Naive thymus-derived CD8-positive, alpha-beta T cell (primary cell): ENCODE measurements at regions not wholly inside any gene's neighbourhood (a gene's known extent, or its start where the extent isn't known, plus 50 kb on each side); places are given as distances from the start of the nearest gene placed in this dataset.
"Not testable (repeated sequence)": the region's sequence is repeated elsewhere in the genome, so short reads cannot be mapped to it uniquely, and the experiment has no call there.

Experiments
- ATAC-seq, 2 donors: fragments of 150-1000 bp; cut with Tn5 transposase in 1 of 2; sonication (Bioruptor Pico), chemical (Tn5 transposase) in 1 of 2; 1 replicate in 1 of 2; 2 replicates in 1 of 2; pipeline ENCODE4 v1.10.0; 2021; ENCODE audit warnings: mild to moderate bottlenecking in 2 of 2, moderate library complexity in 2 of 2
- POLR2A ChIA-PET: fragments of 350-600 bp; sonication (Branson Sonifier 250); formaldehyde crosslinking; loops from one replicate; lab custom pipeline; 2021; ENCODE audit warnings: antibody characterized with exemption; lab: Charles Lee
- DNase-seq, 10 donors: peaks; one replicate each; pipeline versions ENCODE4 v3.0.0 to v3.0.0-alpha.2; 2020 to 2022
- H3K27ac Mint-ChIP-seq, 10 donors: one replicate each; pipeline ENCODE4 v1.8.0; 2020 to 2022; ENCODE audit warnings: mild to moderate bottlenecking in 10 of 10, mixed read lengths in 10 of 10, moderate library complexity in 4 of 10, inconsistent platforms in 1 of 10
- H3K27me3 Mint-ChIP-seq, 5 donors: one replicate each; pipeline ENCODE4 v1.8.0; 2021 to 2022; ENCODE audit warnings: mixed read lengths in 5 of 5
- H3K36me3 Mint-ChIP-seq, 3 donors: one replicate each; pipeline ENCODE4 v1.8.0; 2020 to 2022; ENCODE audit warnings: mixed read lengths in 3 of 3, mild to moderate bottlenecking in 2 of 3, inconsistent platforms in 1 of 3
- H3K4me1 Mint-ChIP-seq, 4 donors: one replicate each; pipeline ENCODE4 v1.8.0; 2021 to 2022; ENCODE audit warnings: mixed read lengths in 4 of 4
- H3K4me3 Mint-ChIP-seq, 10 donors: one replicate each; pipeline ENCODE4 v1.8.0; 2020 to 2022; ENCODE audit warnings: mild to moderate bottlenecking in 10 of 10, mixed read lengths in 10 of 10, moderate library complexity in 6 of 10, inconsistent platforms in 1 of 10
- H3K9me3 Mint-ChIP-seq, 9 donors: one replicate each; pipeline ENCODE4 v1.8.0; 2020 to 2022; ENCODE audit warnings: mixed read lengths in 9 of 9, mild to moderate bottlenecking in 3 of 9, inconsistent platforms in 1 of 9, moderate library complexity in 1 of 9

DNA sequence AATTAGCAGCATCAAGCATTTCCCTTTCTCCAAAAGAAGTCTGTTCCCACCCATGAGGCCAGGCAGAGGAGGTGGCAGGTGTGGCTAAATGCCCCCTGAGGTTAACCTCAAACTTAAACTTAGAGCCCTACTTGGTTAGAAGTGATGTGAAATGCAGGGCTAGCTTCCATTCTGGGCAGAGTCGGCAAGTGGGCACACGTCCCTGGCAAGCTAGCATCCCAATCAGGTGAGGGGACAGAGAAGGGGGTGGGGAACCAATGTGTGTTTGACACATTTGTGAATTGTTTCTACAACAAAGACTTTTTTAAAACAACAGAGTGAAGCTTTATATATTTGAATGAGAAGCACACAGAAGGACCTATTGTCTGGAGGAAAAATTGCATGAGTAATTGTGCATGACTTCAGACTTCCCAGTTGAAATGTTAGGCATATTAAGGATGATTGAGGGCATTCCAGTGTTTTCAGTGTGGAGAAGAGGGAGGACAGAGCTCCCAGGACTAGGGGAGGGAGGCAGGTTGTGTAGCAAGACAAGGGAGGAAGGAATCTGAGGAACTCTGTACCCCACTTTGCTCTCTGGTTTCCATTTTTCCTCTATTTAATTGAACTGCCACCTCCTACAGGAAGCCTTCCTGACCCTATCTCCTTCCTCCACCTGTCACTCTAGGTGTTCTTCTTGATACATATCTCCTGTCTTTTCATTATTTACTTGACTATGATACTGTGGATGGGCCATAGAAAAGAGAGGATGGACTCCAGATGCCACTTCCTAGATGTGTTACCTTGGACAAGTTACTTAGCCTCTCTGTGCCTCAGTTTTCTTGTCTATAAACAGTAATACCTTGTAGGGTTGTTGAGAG, 83.3 kb upstream of the PICALM start:
- H3K9me3 Mint-ChIP-seq, result no peaks in the 10 kb centered on the region
- DNase-seq, result no peak
- H3K4me3 Mint-ChIP-seq, result peak overlapping the region in 6 of 10 donors; percentile 3 to 26 (median 17)
- H3K36me3 Mint-ChIP-seq, result no peaks in the 10 kb centered on the region
- H3K27me3 Mint-ChIP-seq, result peaks cover 0 to 3% (median 0%) of the 10 kb centered on the region in 5 donors
- POLR2A ChIA-PET, result interaction anchor here (0.6 kb wide), 1 partner anchor 929 kb away, joined by 3 read pairs; no protein-coding TSS in a partner anchor
- H3K4me1 Mint-ChIP-seq, result peaks cover 14 to 25% (median 19%) of the 10 kb centered on the region in 4 donors
- ATAC-seq, result peak in 1 of 2 donors; percentile 38
- H3K27ac Mint-ChIP-seq, result peak overlapping the region in 8 of 10 donors; percentile 1 to 63 (median 50)

DNA sequence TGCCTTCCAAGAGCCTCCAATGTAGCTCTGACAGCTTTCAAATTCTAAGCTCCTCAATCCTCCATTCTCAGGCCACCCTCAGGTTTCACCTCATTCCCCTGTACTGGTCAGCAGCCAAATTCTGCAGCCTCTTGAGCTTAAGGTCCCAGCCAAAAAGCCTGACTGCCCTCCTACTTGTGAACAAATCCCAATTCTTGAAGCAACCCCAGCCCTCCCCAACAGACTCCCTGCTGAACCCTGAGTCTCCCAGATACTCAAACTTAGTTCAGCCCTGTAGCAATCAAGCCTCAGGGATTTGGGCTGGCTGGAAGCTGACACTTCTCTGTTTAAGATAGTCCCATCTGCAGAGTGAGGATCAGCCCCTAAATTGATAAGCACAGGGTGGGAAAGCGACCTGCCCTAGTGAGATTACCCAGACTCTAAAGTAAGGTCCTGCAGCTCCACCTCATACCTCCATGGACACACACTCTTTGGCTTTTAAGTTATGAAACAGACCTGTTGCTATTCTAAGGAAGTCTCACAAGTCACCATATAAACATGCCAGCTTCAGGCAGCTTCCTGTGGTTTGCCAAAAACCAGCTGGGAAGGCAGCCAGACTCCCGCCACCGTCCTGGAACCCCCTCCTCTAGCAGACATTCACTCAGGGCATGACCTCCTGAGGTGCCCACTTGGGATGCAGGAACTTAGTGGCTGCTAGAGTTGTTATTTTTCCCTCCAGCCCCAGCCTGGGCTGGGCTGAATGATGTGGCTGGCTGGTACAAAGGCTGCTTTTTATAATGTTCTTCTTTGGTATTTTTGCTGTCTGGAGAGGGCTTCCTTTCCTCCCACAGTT, 82.5 kb upstream of the PICALM start:
- Mint-ChIP-seq H3K27ac (peak overlapping the region in 8 of 10 donors; percentile 1 to 63 (median 50)), H3K4me1 (peaks cover 14 to 27% (median 22%) of the 10 kb centered on the region in 4 donors), H3K9me3 (no peaks in the 10 kb centered on the region), H3K4me3 (peak overlapping the region in 5 of 10 donors; percentile 3 to 26 (median 19)), H3K36me3 (no peaks in the 10 kb centered on the region), H3K27me3 (peaks cover 0 to 6% (median 0%) of the 10 kb centered on the region in 5 donors)
- ATAC-seq (peak; percentile 27 to 37), DNase-seq (no peak)
- POLR2A ChIA-PET, result interaction anchor here (0.6 kb wide), 1 partner anchor 930 kb away, joined by 3 read pairs; no protein-coding TSS in a partner anchor

DNA sequence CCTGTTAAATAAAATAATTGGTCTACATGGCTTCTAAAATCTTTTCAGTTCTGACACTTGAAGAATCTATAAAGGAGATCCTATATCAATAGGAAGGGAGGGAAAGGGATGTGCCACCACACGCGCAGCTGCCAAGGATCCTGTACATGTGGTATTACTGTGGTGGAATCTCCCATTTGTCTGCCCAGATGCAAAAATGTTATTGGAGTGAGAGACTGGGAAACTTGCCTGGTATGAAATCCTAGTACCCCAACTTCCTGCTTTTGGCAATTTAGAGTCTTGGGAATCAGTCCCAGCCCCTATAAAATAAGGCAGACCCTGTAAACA, 81.9 kb upstream of the PICALM start:
- no peaks in the 10 kb centered on the region for H3K36me3 Mint-ChIP-seq
- peaks cover 0 to 6% (median 0%) of the 10 kb centered on the region in 5 donors for H3K27me3 Mint-ChIP-seq
- H3K4me1 Mint-ChIP-seq, result peaks cover 14 to 27% (median 22%) of the 10 kb centered on the region in 4 donors
- no peaks in the 10 kb centered on the region for H3K9me3 Mint-ChIP-seq
- no peak overlapping the region for H3K4me3 Mint-ChIP-seq
- POLR2A ChIA-PET, result no interaction called here
- no peak for DNase-seq
- H3K27ac Mint-ChIP-seq, result peak overlapping the region in 1 of 10 donors; percentile 28
- no peak for ATAC-seq

DNA sequence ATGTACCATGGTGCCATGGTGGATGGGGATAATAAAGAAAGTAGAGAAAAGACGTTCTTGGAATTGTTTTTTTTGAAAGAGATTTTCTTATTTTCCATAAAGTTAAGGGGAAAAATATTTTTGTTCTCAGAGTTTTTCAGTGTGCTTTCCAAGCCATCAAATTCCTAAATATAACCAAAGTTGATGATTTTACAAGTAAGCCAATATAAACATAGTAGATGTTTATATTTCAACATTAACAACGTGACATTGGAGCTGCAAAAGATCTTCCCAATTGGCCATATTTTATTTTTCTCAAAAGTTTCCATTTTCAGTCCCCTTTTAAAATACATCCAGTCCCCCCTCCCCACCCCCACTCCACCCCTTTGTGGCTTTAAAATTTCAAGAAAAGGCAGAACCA, 80.9 kb upstream of the PICALM start:
- Mint-ChIP-seq H3K4me3 (no peak overlapping the region), H3K4me1 (peaks cover 14 to 35% (median 22%) of the 10 kb centered on the region in 4 donors), H3K9me3 (no peaks in the 10 kb centered on the region), H3K27ac (no peak overlapping the region), H3K36me3 (no peaks in the 10 kb centered on the region), H3K27me3 (peaks cover 0 to 6% (median 0%) of the 10 kb centered on the region in 5 donors)
- ATAC-seq, result no peak
- POLR2A ChIA-PET, result no interaction called here
- no peak for DNase-seq

DNA sequence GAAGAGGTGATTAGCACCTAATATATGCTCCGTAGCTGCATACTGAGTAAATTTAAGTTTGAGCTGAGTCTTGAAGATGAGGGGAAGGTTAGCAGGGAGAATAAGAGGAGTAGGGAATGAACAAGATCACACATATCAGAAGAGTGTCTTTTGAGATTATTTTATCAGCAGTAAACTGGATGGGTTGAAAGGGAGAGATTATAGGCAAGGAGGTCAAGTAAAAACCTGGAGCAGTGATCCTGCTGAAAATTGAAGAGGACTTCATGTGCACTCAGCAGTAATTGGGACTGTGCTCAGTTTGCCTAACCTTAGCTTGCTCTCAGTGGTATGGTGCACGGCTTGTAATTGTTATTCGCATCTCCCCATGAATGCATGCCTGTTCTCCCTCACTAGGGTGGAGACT, 79.5 kb upstream of the PICALM start:
- DNase-seq (no peak), ATAC-seq (no peak)
- no peak overlapping the region for H3K4me3 Mint-ChIP-seq
- POLR2A ChIA-PET, result interaction anchor here (0.5 to 0.7 kb wide), 2 partner anchors 17 to 252 kb away, joined by 3 to 6 read pairs; no protein-coding TSS in a partner anchor
- H3K27ac Mint-ChIP-seq, result no peak overlapping the region
- peaks cover 0 to 6% (median 0%) of the 10 kb centered on the region in 5 donors for H3K27me3 Mint-ChIP-seq
- H3K9me3 Mint-ChIP-seq, result no peaks in the 10 kb centered on the region
- no peaks in the 10 kb centered on the region for H3K36me3 Mint-ChIP-seq
- peaks cover 14 to 48% (median 26%) of the 10 kb centered on the region in 4 donors for H3K4me1 Mint-ChIP-seq

DNA sequence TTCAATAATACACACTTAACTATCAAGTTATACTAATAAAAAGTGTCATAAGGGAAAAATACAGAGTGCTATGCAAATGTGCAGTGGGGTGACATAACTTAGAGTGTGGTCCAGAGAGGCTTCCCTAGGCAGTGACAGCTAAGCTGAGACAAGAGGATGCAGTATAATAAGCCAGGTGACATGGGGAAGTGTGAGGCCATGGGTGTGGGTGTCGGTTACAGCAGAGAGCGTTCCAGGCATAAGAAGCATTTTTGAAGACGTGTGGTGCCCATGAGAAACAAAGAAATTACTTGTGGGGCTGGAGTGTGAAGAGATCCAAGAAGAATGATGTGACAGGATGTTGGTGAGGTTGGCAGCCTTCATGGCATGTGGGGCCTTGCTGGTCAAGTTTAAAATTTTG, 78.1 kb upstream of the PICALM start:
- DNase-seq (no peak), ATAC-seq (no peak)
- Mint-ChIP-seq H3K27ac (no peak overlapping the region), H3K36me3 (no peaks in the 10 kb centered on the region), H3K4me3 (no peak overlapping the region), H3K4me1 (peaks cover 12 to 54% (median 22%) of the 10 kb centered on the region in 4 donors), H3K9me3 (no peaks in the 10 kb centered on the region), H3K27me3 (peaks cover 0 to 6% (median 0%) of the 10 kb centered on the region in 5 donors)
- POLR2A ChIA-PET, result no interaction called here

DNA sequence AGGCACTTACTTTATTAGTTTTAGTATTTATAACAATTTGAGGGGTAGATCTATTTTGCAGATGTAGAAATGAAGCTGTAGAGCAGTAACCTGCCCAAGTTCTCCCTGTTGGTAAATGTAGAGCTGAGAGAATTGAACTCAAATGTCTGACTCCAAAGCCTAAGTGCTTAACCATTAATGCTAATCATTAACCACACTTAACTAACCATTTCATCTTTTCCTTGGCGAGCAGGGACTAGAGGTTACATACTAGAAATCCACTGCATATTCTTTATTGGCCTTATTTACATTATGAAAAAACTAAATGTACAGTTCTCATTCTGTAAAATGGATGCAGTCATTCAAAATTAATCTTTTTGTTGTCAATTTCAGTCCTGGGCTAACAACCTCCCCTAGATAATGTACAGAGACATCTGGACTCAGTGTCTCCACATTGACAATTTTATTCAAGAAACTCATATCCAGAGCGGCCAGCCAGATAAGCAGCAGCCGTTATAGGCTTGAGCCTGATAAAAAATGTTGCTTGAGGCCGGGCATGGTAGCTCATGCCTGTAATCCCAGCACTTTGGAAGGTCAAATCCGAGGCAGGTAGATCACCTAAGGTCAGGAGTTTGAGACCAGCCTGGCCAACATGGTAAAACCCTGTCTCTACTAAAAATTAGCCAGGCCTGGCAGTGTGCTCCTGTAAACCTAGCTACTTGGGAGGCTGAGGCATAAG, 76.7 kb upstream of the PICALM start:
- POLR2A ChIA-PET, result no interaction called here
- no peak overlapping the region for H3K27ac Mint-ChIP-seq
- ATAC-seq, result no peak
- H3K36me3 Mint-ChIP-seq, result no peaks in the 10 kb centered on the region
- no peaks in the 10 kb centered on the region for H3K9me3 Mint-ChIP-seq
- peaks cover 6 to 53% (median 14%) of the 10 kb centered on the region in 4 donors for H3K4me1 Mint-ChIP-seq
- no peak overlapping the region for H3K4me3 Mint-ChIP-seq
- peaks cover 0 to 6% (median 0%) of the 10 kb centered on the region in 5 donors for H3K27me3 Mint-ChIP-seq
- no peak for DNase-seq

DNA sequence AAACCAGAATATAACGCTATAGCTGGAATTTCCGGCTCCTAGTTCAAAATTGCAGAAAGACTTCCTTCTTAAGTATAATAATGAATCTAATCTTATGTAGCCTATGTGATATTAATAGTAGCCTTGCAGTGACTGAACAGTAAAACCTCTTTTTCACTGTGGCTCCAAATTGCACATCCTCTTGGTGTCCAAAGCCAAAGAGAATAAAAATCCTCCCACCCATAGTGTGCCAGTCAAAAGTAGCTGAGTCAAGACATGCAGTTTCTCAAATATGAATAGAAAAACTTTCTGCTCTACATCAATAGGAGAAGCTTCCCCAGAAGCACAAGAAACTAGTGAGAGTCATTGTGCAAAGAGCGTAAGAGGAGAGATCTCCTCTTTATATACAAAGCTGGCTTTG, 76.0 kb upstream of the PICALM start:
- DNase-seq, result no peak
- peaks cover 11 to 58% (median 20%) of the 10 kb centered on the region in 4 donors for H3K4me1 Mint-ChIP-seq
- H3K36me3 Mint-ChIP-seq, result no peaks in the 10 kb centered on the region
- H3K4me3 Mint-ChIP-seq, result peak overlapping the region in 1 of 10 donors; percentile 12
- peaks cover 0 to 6% (median 0%) of the 10 kb centered on the region in 5 donors for H3K27me3 Mint-ChIP-seq
- POLR2A ChIA-PET, result no interaction called here
- no peak for ATAC-seq
- H3K9me3 Mint-ChIP-seq, result no peaks in the 10 kb centered on the region
- H3K27ac Mint-ChIP-seq, result peak overlapping the region in 2 of 10 donors; percentile 11 to 80

DNA sequence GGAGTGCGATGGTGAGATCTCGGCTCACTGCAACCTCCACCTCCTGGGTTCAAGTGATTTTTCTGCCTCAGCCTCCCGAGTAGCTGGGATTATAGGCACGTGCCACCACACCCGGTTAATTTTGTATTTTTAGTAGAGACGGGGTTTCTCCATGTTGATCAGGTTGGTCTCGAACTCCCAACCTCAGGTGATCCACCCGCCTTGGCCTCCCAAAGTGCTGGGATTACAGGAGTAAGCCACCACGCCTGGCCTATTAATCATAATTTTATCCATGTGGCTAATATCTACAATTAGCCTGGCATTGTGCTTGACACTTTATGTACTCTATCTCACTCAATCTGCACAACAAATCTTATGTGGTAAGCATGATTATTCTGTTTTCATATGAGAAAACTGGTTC, 75.2 kb upstream of the PICALM start:
- H3K27me3 Mint-ChIP-seq, H3K36me3 Mint-ChIP-seq, ATAC-seq, H3K9me3 Mint-ChIP-seq, DNase-seq, POLR2A ChIA-PET: not testable (repeated sequence)
- peaks cover 14 to 63% (median 22%) of the 10 kb centered on the region in 4 donors for H3K4me1 Mint-ChIP-seq
- peak overlapping the region in 1 of 10 donors; percentile 12 for H3K4me3 Mint-ChIP-seq
- H3K27ac Mint-ChIP-seq, result peak overlapping the region in 3 of 10 donors; percentile 42 to 80 (median 67)

DNA sequence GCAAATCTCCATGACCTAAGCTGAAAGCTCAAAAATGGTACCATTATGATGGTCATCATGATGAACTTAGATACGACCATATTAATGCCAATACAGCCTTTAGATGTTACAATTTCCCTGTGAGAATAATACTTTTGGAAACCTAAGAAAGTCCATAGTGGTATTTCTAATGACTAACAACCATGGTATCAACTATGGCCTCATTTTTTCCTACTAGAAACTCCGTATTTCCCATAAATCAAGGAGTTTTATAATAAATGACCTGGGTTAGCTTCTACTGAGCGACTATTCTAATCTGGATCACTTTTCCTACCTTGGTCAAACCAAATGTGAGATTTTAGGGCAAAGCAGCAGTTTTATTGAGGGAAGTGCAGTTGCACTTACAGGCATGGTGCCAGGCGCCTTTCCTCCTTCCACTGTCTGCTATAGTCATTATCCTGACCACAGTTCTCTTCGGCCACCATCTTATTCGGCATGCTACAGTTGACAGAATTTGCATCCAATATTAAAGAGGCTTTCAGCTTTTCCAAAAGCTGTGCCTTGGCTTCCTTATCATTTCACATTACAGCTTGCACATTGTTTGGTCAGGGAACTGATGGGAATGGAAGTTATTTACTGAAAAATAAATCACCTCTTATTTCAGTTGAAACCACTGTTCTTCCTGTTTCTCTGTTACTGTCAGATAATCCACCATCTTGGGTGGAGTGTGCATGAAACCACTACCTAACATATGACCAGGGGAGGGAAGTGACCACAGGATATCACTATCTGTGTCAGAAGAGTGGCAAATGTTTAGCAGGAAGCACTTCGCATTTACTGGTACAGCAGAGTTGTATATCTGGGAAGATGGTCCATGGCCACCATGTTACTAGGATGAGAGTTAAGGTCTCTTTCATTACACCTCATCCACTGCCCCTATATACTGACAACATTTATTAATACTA, 74.5 kb upstream of the PICALM start:
- peak overlapping the region in 3 of 10 donors; percentile 26 to 68 (median 33) for H3K4me3 Mint-ChIP-seq
- peak overlapping the region in 4 of 10 donors; percentile 6 to 86 (median 74) for H3K27ac Mint-ChIP-seq
- peaks cover 20 to 70% (median 28%) of the 10 kb centered on the region in 4 donors for H3K4me1 Mint-ChIP-seq
- no peaks in the 10 kb centered on the region for H3K36me3 Mint-ChIP-seq
- ATAC-seq (no peak), DNase-seq (peak in 1 of 10 donors; percentile 12)
- H3K9me3 Mint-ChIP-seq, result no peaks in the 10 kb centered on the region
- H3K27me3 Mint-ChIP-seq, result peaks cover 0 to 6% (median 0%) of the 10 kb centered on the region in 5 donors
- POLR2A ChIA-PET, result no interaction called here

DNA sequence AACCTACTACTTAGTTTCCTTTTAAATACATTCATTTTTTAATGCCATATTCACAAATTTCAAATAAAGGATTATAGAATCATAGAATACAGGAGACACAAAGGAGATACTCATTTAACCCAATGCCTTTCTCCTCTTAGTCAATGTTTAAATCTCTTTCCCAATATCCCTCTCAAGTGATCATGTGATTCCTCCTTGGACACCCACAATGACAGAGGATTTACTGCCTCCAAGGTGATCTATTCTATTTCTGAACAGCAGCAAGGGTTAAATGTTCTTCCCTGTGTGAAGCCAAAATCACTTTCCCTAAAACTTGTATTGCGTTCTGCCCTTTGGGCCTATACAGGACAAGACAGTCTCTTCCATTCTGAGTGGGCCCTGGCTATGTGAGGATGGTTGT, 73.3 kb upstream of the PICALM start:
- peaks cover 0 to 4% (median 0%) of the 10 kb centered on the region in 5 donors for H3K27me3 Mint-ChIP-seq
- H3K36me3 Mint-ChIP-seq, result no peaks in the 10 kb centered on the region
- H3K4me1 Mint-ChIP-seq, result peaks cover 19 to 73% (median 27%) of the 10 kb centered on the region in 4 donors
- no peaks in the 10 kb centered on the region for H3K9me3 Mint-ChIP-seq
- DNase-seq, result no peak
- ATAC-seq, result no peak
- H3K27ac Mint-ChIP-seq, result peak overlapping the region in 2 of 10 donors; percentile 34 to 75
- POLR2A ChIA-PET, result no interaction called here
- no peak overlapping the region for H3K4me3 Mint-ChIP-seq
